ENCODE measurements at regions not wholly inside any gene's neighbourhood (a gene's known extent, or its start where the extent isn't known, plus 50 kb on each side); places are given as distances from the start of the nearest gene placed in this dataset.

GRCh38 chr3:34439796-34440195 is 641.4 kb downstream of the PDCD6IP start:
- Histone ChIP-seq H4K20me1 (ENCODE audit: insufficient read depth) (no peaks in the 10 kb centered on the region), H3K4me2 (ENCODE audit: low read length) (no peak overlapping the region), H3K9me3 (ENCODE audit: low read length) (no peaks in the 10 kb centered on the region), H3F3A (ENCODE audit: insufficient read depth, low read length, poor library complexity, severe bottlenecking) (no peaks in the 10 kb centered on the region), H3K79me2 (replicated peaks; ENCODE audit: insufficient read depth, low read length) (no peaks in the 10 kb centered on the region), H3K9me2 (ENCODE audit: insufficient read depth, low read length) (no peaks in the 10 kb centered on the region), H2AFZ (ENCODE audit: low read depth, low read length) (no peak overlapping the region), H3K27ac (ENCODE audit: low read length) (no peak overlapping the region), H3K4me3 (ENCODE audit: low read length) (no peak overlapping the region), H3K9ac (ENCODE audit: low read length) (no peak overlapping the region), H3K27me3 (ENCODE audit: insufficient read depth, low read depth, low read length) (no peaks in the 10 kb centered on the region), H3K36me3 (ENCODE audit: insufficient read depth, low read length) (no peaks in the 10 kb centered on the region)
- TF ChIP-seq SMC3 (conservative IDR thresholded peaks at IDR 0.05; ENCODE audit: poor library complexity), result no peak
- TF ChIP-seq EZH2 (IDR thresholded peaks at IDR 0.05; ENCODE audit: borderline replicate concordance, insufficient read depth, low read length, poor library complexity, severe bottlenecking), result no peak

GRCh38 chr3:34444137-34444536 is 645.7 kb downstream of the PDCD6IP start:
- H3K4me2 ChIP-seq (ENCODE audit: low read length), result no peak overlapping the region
- H3K79me2 ChIP-seq (replicated peaks; ENCODE audit: insufficient read depth, low read length), result no peaks in the 10 kb centered on the region
- H2AFZ ChIP-seq (ENCODE audit: low read depth, low read length), result no peak overlapping the region

More at GRCh38 chr3:34444137-34444536, 645.7 kb downstream of the PDCD6IP start:
- Histone ChIP-seq H3K9me3 (ENCODE audit: low read length) (no peaks in the 10 kb centered on the region), H4K20me1 (ENCODE audit: insufficient read depth) (no peaks in the 10 kb centered on the region), H3K9me2 (ENCODE audit: insufficient read depth, low read length) (no peaks in the 10 kb centered on the region), H3K4me3 (ENCODE audit: low read length) (no peak overlapping the region), H3F3A (ENCODE audit: insufficient read depth, low read length, poor library complexity, severe bottlenecking) (no peaks in the 10 kb centered on the region), H3K27me3 (ENCODE audit: insufficient read depth, low read depth, low read length) (no peaks in the 10 kb centered on the region), H3K9ac (ENCODE audit: low read length) (no peak overlapping the region), H3K36me3 (ENCODE audit: insufficient read depth, low read length) (no peaks in the 10 kb centered on the region), H3K27ac (ENCODE audit: low read length) (no peak overlapping the region)
- TF ChIP-seq, protein P1, sequence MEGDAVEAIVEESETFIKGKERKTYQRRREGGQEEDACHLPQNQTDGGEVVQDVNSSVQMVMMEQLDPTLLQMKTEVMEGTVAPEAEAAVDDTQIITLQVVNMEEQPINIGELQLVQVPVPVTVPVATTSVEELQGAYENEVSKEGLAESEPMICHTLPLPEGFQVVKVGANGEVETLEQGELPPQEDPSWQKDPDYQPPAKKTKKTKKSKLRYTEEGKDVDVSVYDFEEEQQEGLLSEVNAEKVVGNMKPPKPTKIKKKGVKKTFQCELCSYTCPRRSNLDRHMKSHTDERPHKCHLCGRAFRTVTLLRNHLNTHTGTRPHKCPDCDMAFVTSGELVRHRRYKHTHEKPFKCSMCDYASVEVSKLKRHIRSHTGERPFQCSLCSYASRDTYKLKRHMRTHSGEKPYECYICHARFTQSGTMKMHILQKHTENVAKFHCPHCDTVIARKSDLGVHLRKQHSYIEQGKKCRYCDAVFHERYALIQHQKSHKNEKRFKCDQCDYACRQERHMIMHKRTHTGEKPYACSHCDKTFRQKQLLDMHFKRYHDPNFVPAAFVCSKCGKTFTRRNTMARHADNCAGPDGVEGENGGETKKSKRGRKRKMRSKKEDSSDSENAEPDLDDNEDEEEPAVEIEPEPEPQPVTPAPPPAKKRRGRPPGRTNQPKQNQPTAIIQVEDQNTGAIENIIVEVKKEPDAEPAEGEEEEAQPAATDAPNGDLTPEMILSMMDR (IDR thresholded peaks at IDR 0.05; ENCODE audit: poor library complexity, severe bottlenecking), result no peak
- TF ChIP-seq EP300 (conservative IDR thresholded peaks at IDR 0.05; ENCODE audit: poor library complexity, severe bottlenecking) (no peak), MXI1 (conservative IDR thresholded peaks at IDR 0.05; ENCODE audit: poor library complexity, severe bottlenecking) (no peak), REST (IDR thresholded peaks at IDR 0.05; ENCODE audit: borderline replicate concordance) (no peak), EZH2 (IDR thresholded peaks at IDR 0.05; ENCODE audit: borderline replicate concordance, insufficient read depth, low read length, poor library complexity, severe bottlenecking) (no peak), POLR2AphosphoS5 (IDR thresholded peaks at IDR 0.05) (no peak), TAF1 (IDR thresholded peaks at IDR 0.05; ENCODE audit: low read depth) (no peak), SMC3 (conservative IDR thresholded peaks at IDR 0.05; ENCODE audit: poor library complexity) (no peak), RAD21 (conservative IDR thresholded peaks at IDR 0.05) (no peak)

Data from neural cell (in vitro differentiated cells).